ENCODE measurements at regions not wholly inside any gene's neighbourhood (a gene's known extent, or its start where the extent isn't known, plus 50 kb on each side); places are given as distances from the start of the nearest gene placed in this dataset.

- H3K36me3 ChIP-seq (ENCODE audit: control insufficient read depth in 1 of 2, insufficient read depth in 2 of 2, low read length in 2 of 2): no peaks in the 10 kb centered on the region
- H3K4me1 ChIP-seq (ENCODE audit: control insufficient read depth in 1 of 2, insufficient read depth in 2 of 2, low read length in 2 of 2): peaks cover 19 to 35% of the 10 kb centered on the region in 2 donors
- no peak overlapping the region for H3K9ac ChIP-seq (ENCODE audit: low read depth in 1 of 2, low read length in 2 of 2)
- H3K9me3 ChIP-seq (ENCODE audit: control insufficient read depth in 1 of 2, low read length in 2 of 2): no peaks in the 10 kb centered on the region
- H3K27me3 ChIP-seq (ENCODE audit: control insufficient read depth in 1 of 2, insufficient read depth in 2 of 2, low read length in 2 of 2): no peaks in the 10 kb centered on the region
- no peak overlapping the region for H3K4me3 ChIP-seq (ENCODE audit: low read depth in 1 of 2, low read length in 2 of 2)
- H3K27ac ChIP-seq (ENCODE audit: low read depth, low read length): no peak overlapping the region
Observed at GRCh38 chr20:50249447-50250388, 59.1 kb downstream of the CEBPB start.

GRCh38 chr20:50250679-50251382 is 60.2 kb downstream of the CEBPB start:
- H3K36me3 ChIP-seq (ENCODE audit: control insufficient read depth in 1 of 2, insufficient read depth in 2 of 2, low read length in 2 of 2): no peaks in the 10 kb centered on the region
- peaks cover 19 to 35% of the 10 kb centered on the region in 2 donors for H3K4me1 ChIP-seq (ENCODE audit: control insufficient read depth in 1 of 2, insufficient read depth in 2 of 2, low read length in 2 of 2)
- H3K27me3 ChIP-seq (ENCODE audit: control insufficient read depth in 1 of 2, insufficient read depth in 2 of 2, low read length in 2 of 2): no peaks in the 10 kb centered on the region
- H3K4me3 ChIP-seq (ENCODE audit: low read depth in 1 of 2, low read length in 2 of 2): no peak overlapping the region
- no peak overlapping the region for H3K9ac ChIP-seq (ENCODE audit: low read depth in 1 of 2, low read length in 2 of 2)
- H3K27ac ChIP-seq (ENCODE audit: low read depth, low read length): no peak overlapping the region
- no peaks in the 10 kb centered on the region for H3K9me3 ChIP-seq (ENCODE audit: control insufficient read depth in 1 of 2, low read length in 2 of 2)

- H3K27ac ChIP-seq (ENCODE audit: low read depth, low read length): no peak overlapping the region
- H3K4me1 ChIP-seq (ENCODE audit: control insufficient read depth in 1 of 2, insufficient read depth in 2 of 2, low read length in 2 of 2): peaks cover 14 to 35% of the 10 kb centered on the region in 2 donors
- no peaks in the 10 kb centered on the region for H3K36me3 ChIP-seq (ENCODE audit: control insufficient read depth in 1 of 2, insufficient read depth in 2 of 2, low read length in 2 of 2)
- H3K9me3 ChIP-seq (ENCODE audit: control insufficient read depth in 1 of 2, low read length in 2 of 2): no peaks in the 10 kb centered on the region
- H3K27me3 ChIP-seq (ENCODE audit: control insufficient read depth in 1 of 2, insufficient read depth in 2 of 2, low read length in 2 of 2): no peaks in the 10 kb centered on the region
- no peak overlapping the region for H3K9ac ChIP-seq (ENCODE audit: low read depth in 1 of 2, low read length in 2 of 2)
- no peak overlapping the region for H3K4me3 ChIP-seq (ENCODE audit: low read depth in 1 of 2, low read length in 2 of 2)
Observed at GRCh38 chr20:50251383-50251748, 60.7 kb downstream of the CEBPB start.

- no peak overlapping the region for H3K27ac ChIP-seq (ENCODE audit: low read depth, low read length)
- H3K4me1 ChIP-seq (ENCODE audit: control insufficient read depth in 1 of 2, insufficient read depth in 2 of 2, low read length in 2 of 2): peaks cover 12 to 28% of the 10 kb centered on the region in 2 donors
- no peak overlapping the region for H3K9ac ChIP-seq (ENCODE audit: low read depth in 1 of 2, low read length in 2 of 2)
- H3K27me3 ChIP-seq (ENCODE audit: control insufficient read depth in 1 of 2, insufficient read depth in 2 of 2, low read length in 2 of 2): no peaks in the 10 kb centered on the region
- no peak overlapping the region for H3K4me3 ChIP-seq (ENCODE audit: low read depth in 1 of 2, low read length in 2 of 2)
- no peaks in the 10 kb centered on the region for H3K36me3 ChIP-seq (ENCODE audit: control insufficient read depth in 1 of 2, insufficient read depth in 2 of 2, low read length in 2 of 2)
- H3K9me3 ChIP-seq (ENCODE audit: control insufficient read depth in 1 of 2, low read length in 2 of 2): no peaks in the 10 kb centered on the region
Observed at GRCh38 chr20:50251992-50252511, 61.4 kb downstream of the CEBPB start.

- H3K27ac ChIP-seq (ENCODE audit: low read depth, low read length): no peak overlapping the region
- no peak overlapping the region for H3K9ac ChIP-seq (ENCODE audit: low read depth in 1 of 2, low read length in 2 of 2)
- no peaks in the 10 kb centered on the region for H3K36me3 ChIP-seq (ENCODE audit: control insufficient read depth in 1 of 2, insufficient read depth in 2 of 2, low read length in 2 of 2)
- no peak overlapping the region for H3K4me3 ChIP-seq (ENCODE audit: low read depth in 1 of 2, low read length in 2 of 2)
- H3K9me3 ChIP-seq (ENCODE audit: control insufficient read depth in 1 of 2, low read length in 2 of 2): no peaks in the 10 kb centered on the region
- H3K27me3 ChIP-seq (ENCODE audit: control insufficient read depth in 1 of 2, insufficient read depth in 2 of 2, low read length in 2 of 2): no peaks in the 10 kb centered on the region
- peaks cover 6 to 22% of the 10 kb centered on the region in 2 donors for H3K4me1 ChIP-seq (ENCODE audit: control insufficient read depth in 1 of 2, insufficient read depth in 2 of 2, low read length in 2 of 2)
Observed at GRCh38 chr20:50252701-50253100, 62.1 kb downstream of the CEBPB start.

GRCh38 chr20:50253101-50253500 is 62.5 kb downstream of the CEBPB start:
- Histone ChIP-seq H3K27me3 (ENCODE audit: control insufficient read depth in 1 of 2, insufficient read depth in 2 of 2, low read length in 2 of 2) (no peaks in the 10 kb centered on the region), H3K9me3 (ENCODE audit: control insufficient read depth in 1 of 2, low read length in 2 of 2) (no peaks in the 10 kb centered on the region), H3K36me3 (ENCODE audit: control insufficient read depth in 1 of 2, insufficient read depth in 2 of 2, low read length in 2 of 2) (no peaks in the 10 kb centered on the region), H3K4me1 (ENCODE audit: control insufficient read depth in 1 of 2, insufficient read depth in 2 of 2, low read length in 2 of 2) (peaks cover 2 to 18% of the 10 kb centered on the region in 2 donors), H3K9ac (ENCODE audit: low read depth in 1 of 2, low read length in 2 of 2) (no peak overlapping the region), H3K4me3 (ENCODE audit: low read depth in 1 of 2, low read length in 2 of 2) (no peak overlapping the region), H3K27ac (ENCODE audit: low read depth, low read length) (no peak overlapping the region)

GRCh38 chr20:50254466-50255079 is 63.9 kb downstream of the CEBPB start:
- H3K27ac ChIP-seq (ENCODE audit: low read depth, low read length): no peak overlapping the region
- no peaks in the 10 kb centered on the region for H3K27me3 ChIP-seq (ENCODE audit: control insufficient read depth in 1 of 2, insufficient read depth in 2 of 2, low read length in 2 of 2)
- H3K4me1 ChIP-seq (ENCODE audit: control insufficient read depth in 1 of 2, insufficient read depth in 2 of 2, low read length in 2 of 2): peaks cover 3 to 6% of the 10 kb centered on the region in 2 donors
- H3K4me3 ChIP-seq (ENCODE audit: low read depth in 1 of 2, low read length in 2 of 2): no peak overlapping the region
- H3K9ac ChIP-seq (ENCODE audit: low read depth in 1 of 2, low read length in 2 of 2): no peak overlapping the region
- H3K9me3 ChIP-seq (ENCODE audit: control insufficient read depth in 1 of 2, low read length in 2 of 2): no peaks in the 10 kb centered on the region
- no peaks in the 10 kb centered on the region for H3K36me3 ChIP-seq (ENCODE audit: control insufficient read depth in 1 of 2, insufficient read depth in 2 of 2, low read length in 2 of 2)

DNA sequence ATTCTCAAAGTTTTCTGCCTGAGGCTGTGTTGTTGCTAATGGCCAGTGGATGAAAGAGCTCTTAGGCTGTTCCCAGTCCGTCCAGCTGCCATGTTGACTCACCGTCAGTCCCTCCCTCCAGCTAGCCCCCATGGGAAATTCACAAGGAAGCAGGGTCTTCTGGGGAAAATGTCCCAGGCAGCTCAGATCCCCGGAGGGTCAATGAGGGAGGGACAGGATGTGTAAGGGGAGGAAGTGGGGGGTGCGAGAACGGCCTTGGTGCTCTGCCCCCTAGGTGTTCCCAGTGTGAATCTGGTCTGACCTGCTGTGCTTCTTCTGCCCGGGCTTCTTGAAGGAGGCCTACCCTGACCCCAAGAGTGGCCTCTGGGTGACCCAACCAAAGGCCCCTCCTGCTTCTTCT is 65.9 kb downstream of the CEBPB start:
- no peaks in the 10 kb centered on the region for H3K9me3 ChIP-seq (ENCODE audit: control insufficient read depth in 1 of 2, low read length in 2 of 2)
- no peaks in the 10 kb centered on the region for H3K36me3 ChIP-seq (ENCODE audit: control insufficient read depth in 1 of 2, insufficient read depth in 2 of 2, low read length in 2 of 2)
- no peak overlapping the region for H3K9ac ChIP-seq (ENCODE audit: low read depth in 1 of 2, low read length in 2 of 2)
- no peaks in the 10 kb centered on the region for H3K27me3 ChIP-seq (ENCODE audit: control insufficient read depth in 1 of 2, insufficient read depth in 2 of 2, low read length in 2 of 2)
- no peak overlapping the region for H3K4me3 ChIP-seq (ENCODE audit: low read depth in 1 of 2, low read length in 2 of 2)
- H3K4me1 ChIP-seq (ENCODE audit: control insufficient read depth in 1 of 2, insufficient read depth in 2 of 2, low read length in 2 of 2): peaks cover 10% of the 10 kb centered on the region in 2 donors
- no peak overlapping the region for H3K27ac ChIP-seq (ENCODE audit: low read depth, low read length)

DNA sequence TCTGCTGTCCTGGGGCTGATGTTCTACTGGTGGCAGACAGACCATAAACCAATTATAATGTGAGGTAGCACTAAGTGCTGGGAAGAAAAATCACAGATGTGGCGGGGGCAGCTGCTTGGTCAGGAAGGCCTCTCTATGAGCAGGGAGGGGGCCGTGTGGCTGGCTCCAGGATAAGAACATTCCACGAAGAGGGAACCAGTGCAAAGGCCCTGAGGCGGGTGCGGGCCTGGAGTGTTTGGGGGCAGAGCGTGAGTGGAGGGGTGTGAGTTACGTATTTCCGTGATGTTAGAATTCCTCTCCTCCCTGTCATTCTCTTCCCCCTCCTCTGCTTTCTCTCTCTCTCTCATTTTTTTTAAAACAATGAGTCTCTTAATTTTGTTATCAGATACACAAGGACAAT is 67.2 kb downstream of the CEBPB start:
- Histone ChIP-seq H3K9me3 (ENCODE audit: control insufficient read depth in 1 of 2, low read length in 2 of 2) (no peaks in the 10 kb centered on the region), H3K9ac (ENCODE audit: low read depth in 1 of 2, low read length in 2 of 2) (no peak overlapping the region), H3K27me3 (ENCODE audit: control insufficient read depth in 1 of 2, insufficient read depth in 2 of 2, low read length in 2 of 2) (no peaks in the 10 kb centered on the region), H3K36me3 (ENCODE audit: control insufficient read depth in 1 of 2, insufficient read depth in 2 of 2, low read length in 2 of 2) (no peaks in the 10 kb centered on the region), H3K27ac (ENCODE audit: low read depth, low read length) (no peak overlapping the region), H3K4me1 (ENCODE audit: control insufficient read depth in 1 of 2, insufficient read depth in 2 of 2, low read length in 2 of 2) (peaks cover 10% of the 10 kb centered on the region in 2 donors), H3K4me3 (ENCODE audit: low read depth in 1 of 2, low read length in 2 of 2) (no peak overlapping the region)

Data from duodenal mucosa (tissue), 2 donors.